ENCODE measurements at regions not wholly inside any gene's neighbourhood (a gene's known extent, or its start where the extent isn't known, plus 50 kb on each side); places are given as distances from the start of the nearest gene placed in this dataset.
"Not testable (repeated sequence)": the region's sequence is repeated elsewhere in the genome, so short reads cannot be mapped to it uniquely, and the experiment has no call there.

GRCh38 chr2:155972916-155973315, 359.6 kb downstream of the NR4A2 start:
- Histone ChIP-seq H3K79me2 (ENCODE audit: control insufficient read depth, insufficient read depth, low read length) (no peaks in the 10 kb centered on the region), H3K4me2 (replicated peaks; ENCODE audit: low read depth, low read length, poor library complexity, severe bottlenecking) (no peak overlapping the region), H3K27me3 (replicated peaks in 1 of 4; ENCODE audit: control extremely low read depth in 1 of 4, control insufficient read depth in 3 of 4, insufficient read depth in 4 of 4, low read length in 3 of 4) (no peaks in the 10 kb centered on the region), H3K9ac (ENCODE audit: low read length) (no peak overlapping the region), H3K4me1 (ENCODE audit: control insufficient read depth in 2 of 2, insufficient read depth in 2 of 2, low read length in 2 of 2) (no peaks in the 10 kb centered on the region), H3K36me3 (replicated peaks in 1 of 2; ENCODE audit: control extremely low read depth in 1 of 2, control insufficient read depth in 1 of 2, extremely low read depth in 1 of 2, insufficient read depth in 2 of 2, low read length in 1 of 2) (no peaks in the 10 kb centered on the region), H4K20me1 (ENCODE audit: control insufficient read depth, insufficient read depth, low read length, poor library complexity, severe bottlenecking) (no peaks in the 10 kb centered on the region), H3K27ac (ENCODE audit: low read length in 2 of 2) (no peak overlapping the region), H3K9me3 (ENCODE audit: control extremely low read depth in 1 of 3, control insufficient read depth in 2 of 3, insufficient read depth in 1 of 3, low read length in 2 of 3) (no peaks in the 10 kb centered on the region), H2AFZ (ENCODE audit: insufficient read depth, low read depth, low read length, poor library complexity, severe bottlenecking) (no peak overlapping the region), H3K4me3 (ENCODE audit: control extremely low read depth in 1 of 5, extremely low read depth in 1 of 5, insufficient read depth in 1 of 5, low read depth in 2 of 5, low read length in 4 of 5) (no peak overlapping the region)
- DNase-seq (no peak), ATAC-seq (ENCODE audit: low read depth) (no peak)
- TF ChIP-seq, protein P1, sequence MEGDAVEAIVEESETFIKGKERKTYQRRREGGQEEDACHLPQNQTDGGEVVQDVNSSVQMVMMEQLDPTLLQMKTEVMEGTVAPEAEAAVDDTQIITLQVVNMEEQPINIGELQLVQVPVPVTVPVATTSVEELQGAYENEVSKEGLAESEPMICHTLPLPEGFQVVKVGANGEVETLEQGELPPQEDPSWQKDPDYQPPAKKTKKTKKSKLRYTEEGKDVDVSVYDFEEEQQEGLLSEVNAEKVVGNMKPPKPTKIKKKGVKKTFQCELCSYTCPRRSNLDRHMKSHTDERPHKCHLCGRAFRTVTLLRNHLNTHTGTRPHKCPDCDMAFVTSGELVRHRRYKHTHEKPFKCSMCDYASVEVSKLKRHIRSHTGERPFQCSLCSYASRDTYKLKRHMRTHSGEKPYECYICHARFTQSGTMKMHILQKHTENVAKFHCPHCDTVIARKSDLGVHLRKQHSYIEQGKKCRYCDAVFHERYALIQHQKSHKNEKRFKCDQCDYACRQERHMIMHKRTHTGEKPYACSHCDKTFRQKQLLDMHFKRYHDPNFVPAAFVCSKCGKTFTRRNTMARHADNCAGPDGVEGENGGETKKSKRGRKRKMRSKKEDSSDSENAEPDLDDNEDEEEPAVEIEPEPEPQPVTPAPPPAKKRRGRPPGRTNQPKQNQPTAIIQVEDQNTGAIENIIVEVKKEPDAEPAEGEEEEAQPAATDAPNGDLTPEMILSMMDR (IDR thresholded peaks at IDR 0.05), result no peak
- no peak for TF ChIP-seq EZH2 (IDR thresholded peaks at IDR 0.05; ENCODE audit: borderline replicate concordance, insufficient read depth, low read depth, low read length, poor library complexity, severe bottlenecking)
- H3K4me3 Mint-ChIP-seq, result no peak overlapping the region
- WGBS (ENCODE audit: insufficient coverage), result 80% methylated on average over 1 of the region's 2 CpGs
- ChIA-PET CTCF (no interaction called here), POLR2A (no interaction called here)
- no peaks in the 10 kb centered on the region for H3K4me1 Mint-ChIP-seq
- no peaks in the 10 kb centered on the region for H3K27me3 Mint-ChIP-seq
- intact Hi-C loops (cut with micrococcal nuclease), result no loop called here
- no peak overlapping the region for H3K27ac Mint-ChIP-seq
- no peaks in the 10 kb centered on the region for H3K9me3 Mint-ChIP-seq (ENCODE audit: insufficient read depth)

GRCh38 chr2:155966064-155966471, 366.5 kb downstream of the NR4A2 start:
- H3K36me3 ChIP-seq (replicated peaks in 1 of 2; ENCODE audit: control extremely low read depth in 1 of 2, control insufficient read depth in 1 of 2, extremely low read depth in 1 of 2, insufficient read depth in 2 of 2, low read length in 1 of 2); DNase-seq; H4K20me1 ChIP-seq (ENCODE audit: control insufficient read depth, insufficient read depth, low read length, poor library complexity, severe bottlenecking); H3K9ac ChIP-seq (ENCODE audit: low read length); ATAC-seq (ENCODE audit: low read depth); H3K4me2 ChIP-seq (replicated peaks; ENCODE audit: low read depth, low read length, poor library complexity, severe bottlenecking); POLR2A ChIA-PET; H3K4me1 Mint-ChIP-seq; H3K9me3 Mint-ChIP-seq (ENCODE audit: insufficient read depth); H3K9me3 ChIP-seq (ENCODE audit: control extremely low read depth in 1 of 3, control insufficient read depth in 2 of 3, insufficient read depth in 1 of 3, low read length in 2 of 3); H3K4me3 Mint-ChIP-seq; H3K27me3 Mint-ChIP-seq; H3K27ac ChIP-seq (ENCODE audit: low read length in 2 of 2); CTCF ChIA-PET; H3K27me3 ChIP-seq (replicated peaks in 1 of 4; ENCODE audit: control extremely low read depth in 1 of 4, control insufficient read depth in 3 of 4, insufficient read depth in 4 of 4, low read length in 3 of 4); H3K4me3 ChIP-seq (ENCODE audit: control extremely low read depth in 1 of 5, extremely low read depth in 1 of 5, insufficient read depth in 1 of 5, low read depth in 2 of 5, low read length in 4 of 5); H2AFZ ChIP-seq (ENCODE audit: insufficient read depth, low read depth, low read length, poor library complexity, severe bottlenecking); intact Hi-C loops (cut with micrococcal nuclease); H3K27ac Mint-ChIP-seq; H3K79me2 ChIP-seq (ENCODE audit: control insufficient read depth, insufficient read depth, low read length); H3K4me1 ChIP-seq (ENCODE audit: control insufficient read depth in 2 of 2, insufficient read depth in 2 of 2, low read length in 2 of 2): not testable (repeated sequence)
- 89% methylated on average over 7 of the region's 18 CpGs for WGBS (ENCODE audit: insufficient coverage)

Measured in B cell (primary cell).